Ovary (tissue), 7 donors: ENCODE measurements at regions not wholly inside any gene's neighbourhood (a gene's known extent, or its start where the extent isn't known, plus 50 kb on each side); places are given as distances from the start of the nearest gene placed in this dataset.

ENCODE experiments used
- DNase-seq, 5 donors: peaks; one replicate each; pipeline ENCODE4 v3.0.0-alpha.2; 2019 to 2020
- H3K27ac ChIP-seq, 2 donors: fragments of 200-600 bp; one replicate each; pipeline versions ENCODE4 v1.5.1 to v1.8.0; 2019 to 2022
- H3K27me3 ChIP-seq: fragments of 200-600 bp; one replicate; pipeline ENCODE4 v1.8.0; 2022
- H3K36me3 ChIP-seq: fragments of 200-600 bp; sonication (generic); one replicate; pipeline ENCODE4 v1.5.1; 2019
- H3K4me1 ChIP-seq: one replicate; pipeline ENCODE4 v1.8.1; 2013; ENCODE audit warnings: mild to moderate bottlenecking, moderate library complexity; ENCODE audit not compliant: insufficient read depth
- H3K4me3 ChIP-seq: fragments of 200-600 bp; sonication (generic); one replicate; pipeline ENCODE4 v1.5.1; 2017
- H3K9me3 ChIP-seq, 2 donors: fragments of 200-600 bp in 1 of 2; sonication (generic) in 1 of 2; one replicate each; pipeline versions ENCODE4 v1.5.1 to v1.8.1; 2013 to 2019; ENCODE audit warnings: mild to moderate bottlenecking in 1 of 2, moderate library complexity in 1 of 2
- CTCF ChIP-seq, 3 donors: fragments of 450-650 bp in 2 of 3; fragments of 200-600 bp in 1 of 3; IDR thresholded peaks; one replicate each; pipeline versions ENCODE4 v1.5.1 to v1.8.0; 2016 to 2022; ENCODE audit warnings: antibody characterized with exemption in 3 of 3, mild to moderate bottlenecking in 1 of 3
- EP300 ChIP-seq: sonication (generic); formaldehyde crosslinking; IDR thresholded peaks from one replicate; pipeline ENCODE4 v1.6.1; 2017; ENCODE audit warnings: antibody characterized with exemption
- POLR2A ChIP-seq: fragments of 450-650 bp; IDR thresholded peaks from one replicate; pipeline ENCODE4 v1.6.1; 2017; ENCODE audit warnings: antibody characterized with exemption, mild to moderate bottlenecking, moderate library complexity
- WGBS, 3 donors: extraction: QIAGEN DNeasy Blood & Tissue Kit in 1 of 3; methylation state at CpG; one replicate each; pipeline versions ENCODE4 v1.1.5 to v1.1.7; 2013 to 2017; 5-methylcytosine and 5-hydroxymethylcytosine counted together
- intact Hi-C, 4 donors: fragments of 100-400 bp; cut with DNase I; formaldehyde crosslinking; loops; one replicate each; pipeline versions ENCODE4 v1.11.0 to v1.15.1; 2022 to 2023
- donor health status: DM: no; HTN: no; CAD: no; lungs with moderate emphysema.
- donor health status: DM: no; HTN: no; CAD: no.
- donor health status: Bipolar disorder and iron deficiency.
- donor health status: DM: no; HTN: no; CAD: no.
- donor health status: DM: yes; HTN: yes; CAD: no.

DNA sequence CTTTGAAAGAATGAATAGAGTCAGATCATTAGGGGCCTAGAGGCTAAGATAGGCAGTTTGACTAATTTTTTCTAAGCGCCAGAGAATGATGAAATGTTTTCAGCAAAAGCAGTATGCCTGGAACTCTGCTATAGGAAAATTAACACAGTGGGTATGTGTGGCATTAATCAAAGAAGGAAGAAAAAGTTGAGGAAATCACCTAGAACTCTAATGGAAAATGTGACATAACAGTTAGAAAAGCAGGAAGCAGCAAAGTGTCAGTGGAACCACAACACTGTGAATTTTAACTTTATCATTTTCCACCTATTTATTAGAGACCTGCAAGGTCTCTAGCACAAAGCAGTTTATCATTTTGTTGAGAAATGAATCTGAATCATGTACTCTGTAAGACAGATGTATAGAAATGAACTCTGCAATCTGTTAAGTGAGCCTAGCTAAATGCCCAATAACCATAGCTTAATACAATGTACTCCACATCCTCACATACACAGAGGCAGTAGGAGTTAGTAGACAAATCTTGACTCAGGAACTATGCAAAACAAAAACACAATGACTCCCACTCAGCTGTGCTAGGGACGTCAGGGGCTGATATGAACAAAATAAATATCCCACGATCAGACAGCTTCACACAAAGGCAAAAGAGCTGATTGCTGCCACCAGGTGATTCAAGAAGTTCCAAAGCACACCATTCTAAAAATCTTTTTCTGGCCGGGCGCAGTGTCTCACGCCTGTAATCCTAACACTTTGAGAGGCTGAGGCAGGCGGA, 500.7 kb upstream of the NFIA start:
- Histone ChIP-seq H3K27ac (no peak overlapping the region), H3K4me3 (no peak overlapping the region), H3K36me3 (no peaks in the 10 kb centered on the region), H3K27me3 (no peaks in the 10 kb centered on the region), H3K9me3 (no peaks in the 10 kb centered on the region), H3K4me1 (no peaks in the 10 kb centered on the region)
- TF ChIP-seq POLR2A: no peak
- TF ChIP-seq CTCF (IDR thresholded peaks at IDR 0.05): no peak
- TF ChIP-seq EP300: no peak
- intact Hi-C loops: no loop called here
- DNase-seq: no peak
- WGBS, 3 donors: 38 to 50% (median 40%) methylated on average over 7 of the region's 7 CpGs

DNA sequence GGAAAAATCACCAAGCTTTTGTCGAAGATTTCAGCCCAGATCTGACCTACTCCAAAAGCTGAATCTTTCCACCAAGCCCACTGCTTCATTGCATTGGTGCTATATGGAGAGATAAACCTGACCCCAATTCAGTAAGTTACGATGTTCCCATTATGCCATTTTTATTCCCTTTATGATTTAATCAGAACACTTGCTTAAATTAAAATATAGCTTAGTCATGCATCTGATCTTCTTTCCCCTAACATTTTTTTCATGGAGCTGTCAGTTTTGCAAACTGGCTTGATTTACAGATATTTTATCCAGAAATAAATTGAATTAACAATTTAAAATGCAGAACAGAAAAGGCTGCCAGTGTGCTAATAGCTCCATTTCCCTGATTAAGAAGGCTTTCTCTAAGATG, 503.5 kb upstream of the C1orf87 start:
- Histone ChIP-seq H3K4me1 (peaks cover 1% of the 10 kb centered on the region), H3K4me3 (no peak overlapping the region), H3K27me3 (no peaks in the 10 kb centered on the region), H3K27ac (no peak overlapping the region), H3K36me3 (no peaks in the 10 kb centered on the region), H3K9me3 (no peaks in the 10 kb centered on the region)
- intact Hi-C loops: no loop called here
- no peak for DNase-seq
- no peak for TF ChIP-seq EP300
- WGBS, 3 donors: 82 to 97% (median 92%) methylated on average over 2 of the region's 2 CpGs

DNA sequence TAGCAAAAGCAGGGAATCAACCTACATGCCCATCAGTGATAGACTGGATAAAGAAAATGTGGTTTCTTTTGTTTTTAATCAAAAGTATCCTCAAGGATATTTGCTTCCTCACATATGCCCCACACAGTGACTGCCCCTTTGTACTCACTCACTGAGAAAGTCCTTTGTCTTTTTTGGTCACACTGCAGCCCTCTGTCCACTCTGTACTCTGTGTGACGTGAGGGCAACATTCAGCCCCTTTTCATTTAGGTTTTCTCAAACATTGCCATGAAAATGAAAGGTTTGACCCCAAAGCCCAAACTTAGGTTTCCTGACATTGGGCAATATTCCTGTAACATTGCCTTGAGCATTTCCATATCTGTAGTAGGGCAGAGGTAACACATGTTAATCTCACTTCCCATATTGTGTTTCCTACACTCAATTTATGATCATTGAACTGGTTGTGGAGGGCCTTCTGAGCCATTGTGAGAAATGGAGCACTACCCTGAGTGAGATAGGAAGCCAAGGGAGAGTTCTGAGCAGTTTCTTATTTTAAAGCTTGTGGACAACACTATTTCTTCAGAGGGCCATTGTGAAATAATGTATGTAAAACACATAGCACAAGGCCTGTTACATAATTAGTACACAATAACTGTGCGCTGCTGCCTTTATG, 501.9 kb upstream of the C1orf87 start:
- no peaks in the 10 kb centered on the region for H3K9me3 ChIP-seq
- H3K4me1 ChIP-seq: peaks cover 1% of the 10 kb centered on the region
- intact Hi-C loops: no loop called here
- H3K36me3 ChIP-seq: no peaks in the 10 kb centered on the region
- 92 to 99% (median 93%) methylated on average over 2 of the region's 2 CpGs for WGBS, 3 donors
- H3K4me3 ChIP-seq: no peak overlapping the region
- TF ChIP-seq EP300 (no peak), CTCF (IDR thresholded peaks at IDR 0.05) (no peak)
- no peak for DNase-seq
- H3K27me3 ChIP-seq: no peaks in the 10 kb centered on the region
- H3K27ac ChIP-seq: no peak overlapping the region

GRCh38 chr1:60573726-60574409, 500.3 kb upstream of the C1orf87 start:
- no peaks in the 10 kb centered on the region for H3K9me3 ChIP-seq
- no peak for DNase-seq
- H3K27ac ChIP-seq: no peak overlapping the region
- peaks cover 1% of the 10 kb centered on the region for H3K4me1 ChIP-seq
- 50 to 59% (median 51%) methylated on average over 3 of the region's 3 CpGs for WGBS, 3 donors
- H3K4me3 ChIP-seq: no peak overlapping the region
- intact Hi-C loops: no loop called here
- H3K36me3 ChIP-seq: no peaks in the 10 kb centered on the region
- TF ChIP-seq CTCF (IDR thresholded peaks at IDR 0.05) (no peak), EP300 (no peak), POLR2A (no peak)
- H3K27me3 ChIP-seq: no peaks in the 10 kb centered on the region

- Histone ChIP-seq H3K4me1 (peaks cover 1% of the 10 kb centered on the region), H3K4me3 (no peak overlapping the region), H3K36me3 (no peaks in the 10 kb centered on the region), H3K27ac (no peak overlapping the region), H3K27me3 (no peaks in the 10 kb centered on the region), H3K9me3 (no peaks in the 10 kb centered on the region)
- 22 to 29% (median 25%) methylated on average over 1 of the region's 1 CpG for WGBS, 3 donors
- no peak for TF ChIP-seq CTCF (IDR thresholded peaks at IDR 0.05)
- TF ChIP-seq EP300: no peak
- no peak for TF ChIP-seq POLR2A
- intact Hi-C loops: no loop called here
- no peak for DNase-seq
These were observed 499.6 kb upstream of the C1orf87 start for GRCh38 chr1:60573121-60573520.
